HEK293 (cell line): ENCODE measurements at regions not wholly inside any gene's neighbourhood (a gene's known extent, or its start where the extent isn't known, plus 50 kb on each side); places are given as distances from the start of the nearest gene placed in this dataset.

Experiments
- CTCF ChIP-seq: fragments of 450-650 bp; formaldehyde crosslinking; IDR thresholded peaks from 2 replicates; pipeline ENCODE4 v1.5.1; 2016; ENCODE audit warnings: missing biosample characterization, missing genetic modification characterization
- GLIS1 ChIP-seq: fragments of 450-650 bp; formaldehyde crosslinking; IDR thresholded peaks from 2 replicates; pipeline ENCODE4 v1.5.1; 2016; ENCODE audit warnings: missing biosample characterization, missing genetic modification characterization
- SETDB1 ChIP-seq: IDR thresholded peaks from one replicate; pipeline ENCODE4 v1.6.1; 2017; ENCODE audit warnings: mild to moderate bottlenecking, low read length, moderate library complexity, mixed read lengths; ENCODE audit not compliant: insufficient read length
- WT1 ChIP-seq: fragments of 450-650 bp; formaldehyde crosslinking; IDR thresholded peaks from 2 replicates; pipeline ENCODE4 v1.5.1; 2016; ENCODE audit warnings: missing biosample characterization, missing genetic modification characterization
- ZBTB17 ChIP-seq: fragments of 450-650 bp; formaldehyde crosslinking; IDR thresholded peaks from 2 replicates; pipeline ENCODE4 v1.5.1; 2016; ENCODE audit warnings: missing biosample characterization, missing genetic modification characterization
- ZNF510 ChIP-seq: fragments of 450-650 bp; formaldehyde crosslinking; IDR thresholded peaks from 2 replicates; pipeline ENCODE4 v1.5.1; 2018; ENCODE audit warnings: mild to moderate bottlenecking, missing genetic modification characterization, missing biosample characterization; ENCODE audit not compliant: insufficient replicate concordance
- ZNF513 ChIP-seq: fragments of 450-650 bp; IDR thresholded peaks from 2 replicates; pipeline ENCODE4 v1.5.1; 2018; ENCODE audit warnings: missing biosample characterization, missing genetic modification characterization
- ZNF549 ChIP-seq: fragments of 450-650 bp; IDR thresholded peaks from 2 replicates; pipeline ENCODE4 v1.5.1; 2018; ENCODE audit warnings: missing biosample characterization, missing genetic modification characterization, mild to moderate bottlenecking, inconsistent platforms, moderate library complexity
- ZNF701 ChIP-seq: fragments of 450-650 bp; formaldehyde crosslinking; IDR thresholded peaks from 2 replicates; pipeline ENCODE4 v1.5.1; 2016; ENCODE audit warnings: missing biosample characterization, missing genetic modification characterization
- ZNF76 ChIP-seq: fragments of 450-650 bp; formaldehyde crosslinking; IDR thresholded peaks from 2 replicates; pipeline ENCODE4; 2016; ENCODE audit warnings: low read depth, missing biosample characterization, missing genetic modification characterization, borderline replicate concordance

GRCh38 chr11:97290464-97291041 is 900.7 kb downstream of the JRKL start:
- TF ChIP-seq CTCF (tag by site-specific recombination), result no peak
- no peak for TF ChIP-seq WT1
- TF ChIP-seq ZNF701 (tag by site-specific recombination), result no peak
- TF ChIP-seq ZNF510 (tag by site-specific recombination), result no peak
- TF ChIP-seq ZNF76 (tag by site-specific recombination), result no peak
- TF ChIP-seq ZNF549 (tag by site-specific recombination), result no peak
- TF ChIP-seq SETDB1, result no peak
- no peak for TF ChIP-seq ZNF513 (tag by site-specific recombination)
- TF ChIP-seq GLIS1, result no peak
- TF ChIP-seq ZBTB17 (tag by site-specific recombination), result no peak
